ENCODE measurements at regions not wholly inside any gene's neighbourhood (a gene's known extent, or its start where the extent isn't known, plus 50 kb on each side); places are given as distances from the start of the nearest gene placed in this dataset.
"Not testable (repeated sequence)": the region's sequence is repeated elsewhere in the genome, so short reads cannot be mapped to it uniquely, and the experiment has no call there.

GRCh38 chr1:192418552-192419285, 101.9 kb downstream of the RGS21 start:
- DNase-seq = no peak

- no peak for DNase-seq
Observed at GRCh38 chr1:192430644-192431043, 113.9 kb downstream of the RGS21 start.

- DNase-seq = no peak
Observed at GRCh38 chr1:192435704-192436103, 118.9 kb downstream of the RGS21 start.

GRCh38 chr1:192436441-192437078, 119.8 kb downstream of the RGS21 start:
- DNase-seq = no peak

- no peak for DNase-seq
Observed at GRCh38 chr1:192438737-192439136, 121.9 kb downstream of the RGS21 start.

- DNase-seq = no peak
Observed at GRCh38 chr1:192439373-192440025, 122.7 kb downstream of the RGS21 start.

GRCh38 chr1:192441492-192441891, 124.7 kb downstream of the RGS21 start:
- no peak for DNase-seq

- no peak for DNase-seq
Observed at GRCh38 chr1:192442736-192443135, 125.9 kb downstream of the RGS21 start.

GRCh38 chr1:192443616-192444015, 126.8 kb downstream of the RGS21 start:
- DNase-seq = no peak

- no peak for DNase-seq
Observed at GRCh38 chr1:192445241-192445640, 128.4 kb downstream of the RGS21 start.

GRCh38 chr1:192445839-192446489, 129.2 kb downstream of the RGS21 start:
- DNase-seq = peak; percentile 67

- DNase-seq = no peak
Observed at GRCh38 chr1:192448026-192448578, 127.5 kb upstream of the RGS1 start.

- no peak for DNase-seq
Observed at GRCh38 chr1:192453360-192453992, 122.1 kb upstream of the RGS1 start.

GRCh38 chr1:192459467-192459866, 116.1 kb upstream of the RGS1 start:
- DNase-seq = no peak

- no peak for DNase-seq
Observed at GRCh38 chr1:192461684-192462083, 113.9 kb upstream of the RGS1 start.

GRCh38 chr1:192462616-192463015, 113.0 kb upstream of the RGS1 start:
- no peak for DNase-seq

GRCh38 chr1:192463661-192464060, 111.9 kb upstream of the RGS1 start:
- no peak for DNase-seq

- not testable (repeated sequence) for DNase-seq
Observed at GRCh38 chr1:192465221-192465620, 110.4 kb upstream of the RGS1 start.

GRCh38 chr1:192474080-192474683, 101.4 kb upstream of the RGS1 start:
- no peak for DNase-seq

- no peak for DNase-seq
Observed at GRCh38 chr1:192475329-192475728, 100.2 kb upstream of the RGS1 start.

GRCh38 chr1:192475970-192476369, 99.6 kb upstream of the RGS1 start:
- no peak for DNase-seq

GRCh38 chr1:192476802-192477298, 98.7 kb upstream of the RGS1 start:
- DNase-seq = no peak

Data from CD4-positive, alpha-beta T cell treated with Interleukin-17A for 4 hours (primary cell).